Prostate gland (tissue), 2 donors: ENCODE measurements at regions not wholly inside any gene's neighbourhood (a gene's known extent, or its start where the extent isn't known, plus 50 kb on each side); places are given as distances from the start of the nearest gene placed in this dataset.

Experiments
- DNase-seq: peaks from one replicate; pipeline ENCODE4 v3.0.0-alpha.2; 2019; ENCODE audit warnings: low spot score
- H3K27ac ChIP-seq, 2 donors: fragments of 200-600 bp; sonication (generic); 2 replicates each; pipeline ENCODE4 v1.5.1; 2017 to 2019
- H3K27me3 ChIP-seq: fragments of 200-600 bp; sonication (generic); replicated peaks from 2 replicates; pipeline ENCODE4 v1.5.1; 2019; ENCODE audit not compliant: insufficient read depth
- H3K36me3 ChIP-seq, 2 donors: fragments of 200-600 bp; sonication (generic); 1 replicate in 1 of 2; 2 replicates in 1 of 2; pipeline versions ENCODE4 v1.5.1 to v1.8.1; 2017 to 2019
- H3K4me1 ChIP-seq: fragments of 200-600 bp; sonication (generic); replicated peaks from 2 replicates; pipeline ENCODE4 v1.5.1; 2019
- H3K4me3 ChIP-seq, 2 donors: fragments of 200-600 bp; sonication (generic); 2 replicates each; pipeline ENCODE4 v1.5.1; 2017 to 2019
- H3K9me3 ChIP-seq: fragments of 200-600 bp; sonication (generic); 2 replicates; pipeline ENCODE4 v1.5.1; 2017
- POLR2A ChIP-seq: fragments of 450-650 bp; IDR thresholded peaks from one replicate; pipeline ENCODE4 v1.6.1; 2016; ENCODE audit warnings: antibody characterized with exemption, mild to moderate bottlenecking
- POLR2AphosphoS5 ChIP-seq: sonication (generic); formaldehyde crosslinking; IDR thresholded peaks from one replicate; pipeline ENCODE4 v1.6.1; 2017; ENCODE audit warnings: antibody characterized with exemption
- WGBS: methylation state at CpG from one replicate; pipeline ENCODE4 v1.1.5; 2018; 5-methylcytosine and 5-hydroxymethylcytosine counted together
- intact Hi-C: fragments of 100-400 bp; cut with DNase I; formaldehyde crosslinking; loops from one replicate; pipeline ENCODE4 v1.14.2; 2022
- TF ChIP-seq, protein P1 (sequence below), 4 experiments: fragments of 200-600 bp in 2 of 4; fragments of 450-650 bp in 2 of 4; sonication (generic) in 2 of 4; IDR thresholded peaks; 1 replicate in 3 of 4; 2 replicates in 1 of 4; pipeline ENCODE4 v1.5.1; 2016 to 2019; ENCODE audit warnings: antibody characterized with exemption in 4 of 4, mild to moderate bottlenecking in 2 of 4, moderate library complexity in 2 of 4

DNA sequence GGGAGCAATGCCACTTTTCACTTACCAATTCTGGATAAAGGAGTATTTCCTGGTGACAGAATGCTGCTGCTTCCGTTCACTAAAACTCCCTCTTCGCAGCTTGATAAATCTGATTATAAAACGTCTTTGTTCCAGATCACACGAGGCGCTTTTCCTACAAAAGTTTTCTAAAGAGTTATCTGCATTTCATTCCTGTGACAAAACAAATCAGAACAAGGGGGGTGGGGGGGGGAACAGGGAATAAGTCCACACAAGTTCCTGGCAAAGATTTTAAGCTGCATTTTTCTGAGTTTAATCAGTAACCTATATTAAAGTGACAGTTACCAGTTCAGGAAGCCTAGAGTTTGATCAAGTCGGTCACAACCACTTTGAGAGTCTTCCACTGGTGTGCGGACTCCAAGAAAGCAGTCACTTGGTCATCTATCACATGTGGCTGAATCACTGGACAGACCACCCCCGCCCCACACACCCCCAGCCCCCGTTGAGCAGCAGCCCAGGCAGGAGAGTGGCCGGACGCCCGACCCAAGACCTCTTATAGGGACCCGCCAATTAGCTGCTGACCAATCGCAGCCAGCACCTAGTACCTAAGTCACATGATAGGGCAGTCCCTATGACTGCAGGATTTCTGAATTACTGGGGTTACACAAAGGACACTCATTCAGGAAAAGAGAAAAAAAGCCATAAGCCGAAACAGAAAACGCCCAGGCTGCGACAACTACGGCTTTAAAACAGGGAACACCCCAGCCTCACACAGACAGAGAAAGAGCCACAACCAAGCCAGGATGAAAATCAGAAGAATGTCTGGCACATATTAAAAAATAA, 569.3 kb upstream of the DIPK2B start:
- H3K27me3 ChIP-seq, result no peaks in the 10 kb centered on the region
- no peaks in the 10 kb centered on the region for H3K36me3 ChIP-seq
- TF ChIP-seq POLR2A (peak; percentile 47), POLR2AphosphoS5 (peak; percentile 75)
- TF ChIP-seq, protein P1, sequence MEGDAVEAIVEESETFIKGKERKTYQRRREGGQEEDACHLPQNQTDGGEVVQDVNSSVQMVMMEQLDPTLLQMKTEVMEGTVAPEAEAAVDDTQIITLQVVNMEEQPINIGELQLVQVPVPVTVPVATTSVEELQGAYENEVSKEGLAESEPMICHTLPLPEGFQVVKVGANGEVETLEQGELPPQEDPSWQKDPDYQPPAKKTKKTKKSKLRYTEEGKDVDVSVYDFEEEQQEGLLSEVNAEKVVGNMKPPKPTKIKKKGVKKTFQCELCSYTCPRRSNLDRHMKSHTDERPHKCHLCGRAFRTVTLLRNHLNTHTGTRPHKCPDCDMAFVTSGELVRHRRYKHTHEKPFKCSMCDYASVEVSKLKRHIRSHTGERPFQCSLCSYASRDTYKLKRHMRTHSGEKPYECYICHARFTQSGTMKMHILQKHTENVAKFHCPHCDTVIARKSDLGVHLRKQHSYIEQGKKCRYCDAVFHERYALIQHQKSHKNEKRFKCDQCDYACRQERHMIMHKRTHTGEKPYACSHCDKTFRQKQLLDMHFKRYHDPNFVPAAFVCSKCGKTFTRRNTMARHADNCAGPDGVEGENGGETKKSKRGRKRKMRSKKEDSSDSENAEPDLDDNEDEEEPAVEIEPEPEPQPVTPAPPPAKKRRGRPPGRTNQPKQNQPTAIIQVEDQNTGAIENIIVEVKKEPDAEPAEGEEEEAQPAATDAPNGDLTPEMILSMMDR (IDR thresholded peaks at IDR 0.05), result no peak
- peak; percentile 58 for DNase-seq
- 2% methylated on average over 18 of the region's 18 CpGs for WGBS
- peak overlapping the region; percentile 24 to 25 for H3K4me3 ChIP-seq
- no peaks in the 10 kb centered on the region for H3K9me3 ChIP-seq
- intact Hi-C loops, result no loop called here
- no peaks in the 10 kb centered on the region for H3K4me1 ChIP-seq
- H3K27ac ChIP-seq, result peak overlapping the region; percentile 66 to 67

DNA sequence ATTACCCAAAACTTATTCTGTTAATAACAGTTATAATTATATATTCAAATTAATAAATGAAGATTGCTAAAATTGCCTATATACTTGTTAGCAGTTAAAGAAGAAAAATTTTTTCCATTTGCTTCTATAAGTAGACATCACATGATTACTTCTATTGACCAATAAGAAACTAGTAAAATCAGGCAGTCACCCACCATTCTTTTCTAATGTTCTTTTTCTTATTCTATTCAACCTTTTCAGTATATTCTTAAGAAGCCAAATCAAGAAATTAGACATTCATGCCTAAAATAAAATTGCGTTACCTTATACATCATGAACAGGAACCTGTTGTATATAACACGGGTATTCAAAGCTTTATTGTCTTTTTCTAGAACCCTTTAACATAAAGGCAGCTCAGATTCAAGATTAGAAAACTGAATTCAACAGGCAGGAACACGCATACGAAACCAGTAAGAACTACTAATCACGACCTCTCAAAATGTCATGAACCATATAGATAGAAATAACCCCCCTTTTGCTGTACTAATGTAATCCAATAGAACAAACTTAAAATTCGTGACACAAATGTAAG, 568.1 kb upstream of the DIPK2B start:
- Histone ChIP-seq H3K9me3 (no peaks in the 10 kb centered on the region), H3K4me3 (peak overlapping the region; percentile 24 to 25), H3K27me3 (no peaks in the 10 kb centered on the region), H3K4me1 (no peaks in the 10 kb centered on the region), H3K27ac (peak overlapping the region; percentile 66 to 67), H3K36me3 (no peaks in the 10 kb centered on the region)
- TF ChIP-seq, protein P1 (IDR thresholded peaks at IDR 0.05), result no peak
- TF ChIP-seq POLR2AphosphoS5 (no peak), POLR2A (no peak)
- 8% methylated on average over 6 of the region's 6 CpGs for WGBS
- intact Hi-C loops, result no loop called here
- DNase-seq, result no peak

DNA sequence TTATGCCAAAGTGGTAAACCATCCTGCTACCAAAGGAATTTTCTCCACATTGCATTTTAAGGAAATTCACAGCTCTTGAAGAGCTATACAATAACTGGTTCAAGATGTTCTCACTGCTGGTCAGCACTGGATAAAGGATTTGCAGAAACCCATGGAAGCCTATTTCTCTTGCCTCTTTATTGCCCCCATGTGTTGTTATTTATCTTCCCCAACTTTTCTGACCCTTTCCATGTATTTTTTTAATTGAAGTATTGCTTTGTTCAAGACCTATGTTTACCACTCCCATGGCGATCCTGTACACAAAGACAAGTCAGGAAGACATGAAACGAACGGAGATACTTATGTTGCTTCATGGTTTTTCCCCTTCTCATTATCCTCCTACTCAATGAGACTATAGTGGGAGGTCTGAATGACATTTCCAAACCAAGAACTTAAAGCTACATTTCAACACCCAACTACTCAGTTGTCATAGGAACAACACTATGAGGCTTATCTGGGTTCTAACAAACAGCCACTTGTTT, 566.4 kb upstream of the DIPK2B start:
- TF ChIP-seq, protein P1 (IDR thresholded peaks at IDR 0.05), result no peak
- TF ChIP-seq POLR2A (no peak), POLR2AphosphoS5 (no peak)
- H3K27me3 ChIP-seq, result no peaks in the 10 kb centered on the region

DNA sequence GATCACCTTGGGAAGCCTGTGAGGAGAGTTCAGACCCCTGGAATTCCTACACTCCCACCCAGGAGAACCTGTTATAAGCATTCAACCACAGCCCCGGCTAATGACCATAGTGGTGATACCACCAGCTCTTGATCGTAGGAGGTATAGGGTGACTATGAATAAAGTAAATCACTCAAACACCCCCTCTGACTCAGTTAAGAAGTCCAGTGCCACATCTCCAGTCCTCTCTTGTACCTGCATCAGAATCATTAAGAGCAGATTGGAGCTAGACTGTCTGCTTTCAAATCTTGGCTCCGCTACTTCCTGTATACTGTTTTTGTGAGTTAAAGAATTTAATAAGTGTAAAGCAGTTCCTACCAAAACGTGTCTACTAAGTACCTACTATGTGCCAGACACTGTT, 565.1 kb upstream of the DIPK2B start:
- Histone ChIP-seq H3K27ac (no peak overlapping the region), H3K9me3 (no peaks in the 10 kb centered on the region)

More for the DNA sequence above, 566.4 kb upstream of the DIPK2B start:
- Histone ChIP-seq H3K36me3 (no peaks in the 10 kb centered on the region), H3K27ac (no peak overlapping the region), H3K4me1 (no peaks in the 10 kb centered on the region), H3K9me3 (no peaks in the 10 kb centered on the region), H3K4me3 (peak overlapping the region; percentile 24 to 25)
- 15% methylated on average over 3 of the region's 3 CpGs for WGBS
- DNase-seq, result no peak
- intact Hi-C loops, result no loop called here

More for the DNA sequence above, 565.1 kb upstream of the DIPK2B start:
- H3K27me3 ChIP-seq, result no peaks in the 10 kb centered on the region
- no peak overlapping the region for H3K4me3 ChIP-seq
- no peak for DNase-seq
- intact Hi-C loops, result no loop called here
- WGBS, result 49% methylated on average over 4 of the region's 4 CpGs
- no peak for TF ChIP-seq POLR2A
- TF ChIP-seq, protein P1 (IDR thresholded peaks at IDR 0.05), result no peak
- no peak for TF ChIP-seq POLR2AphosphoS5
- H3K36me3 ChIP-seq, result no peaks in the 10 kb centered on the region
- H3K4me1 ChIP-seq, result no peaks in the 10 kb centered on the region
